Endothelial cell of umbilical vein (primary cell): ENCODE measurements at regions not wholly inside any gene's neighbourhood (a gene's known extent, or its start where the extent isn't known, plus 50 kb on each side); places are given as distances from the start of the nearest gene placed in this dataset.

ENCODE experiments used
- BruUV-seq: library from RNA; stranded (reverse); fragments of 400-500 nt; replicated peaks from 2 replicates; lab custom pipeline; 2021; lab: Mats Ljungman, UMichigan
- CTCF ChIA-PET: fragments of 300-600, 350-600 bp; sonication (Branson Sonifier 250); formaldehyde crosslinking; loops from one replicate; lab custom pipeline; 2021; ENCODE audit warnings: antibody characterized with exemption, inconsistent platforms; lab: Charles Lee
- POLR2A ChIA-PET: fragments of 300-600, 350-600 bp; sonication (Branson Sonifier 250); formaldehyde crosslinking; loops from one replicate; lab custom pipeline; 2021; ENCODE audit warnings: antibody characterized with exemption, inconsistent platforms; lab: Charles Lee
- DNase-seq: peaks from one replicate; pipeline ENCODE4 v3.0.0-alpha.2; 2011; ENCODE audit warnings: low read depth, low spot score
- FAIRE-seq: peaks from 2 replicates; lab custom pipeline; 2011; peaks lifted over from hg19 to GRCh38; lab: Jason Lieb, UNC
- H2AFZ ChIP-seq: 2 replicates; pipeline ENCODE4 v1.6.0; 2012; ENCODE audit warnings: low read depth, low read length, control low read depth, inconsistent platforms
- H3K27ac ChIP-seq: 2 replicates; pipeline ENCODE4 v1.5.1; 2011; ENCODE audit warnings: low read depth, mild to moderate bottlenecking, control low read depth, low read length, moderate library complexity; ENCODE audit not compliant: insufficient read depth
- H3K27me3 ChIP-seq, 2 experiments: 2 replicates each; pipeline versions ENCODE4 v1.6.0 to v1.6.1; 2011; ENCODE audit warnings: low read length in 2 of 2, mixed read lengths in 1 of 2; ENCODE audit not compliant: control insufficient read depth in 2 of 2, insufficient read depth in 2 of 2
- H3K36me3 ChIP-seq, 2 experiments: 2 replicates in 1 of 2; 3 replicates in 1 of 2; pipeline ENCODE4 v1.5.1; 2011; ENCODE audit warnings: low read length in 2 of 2, mild to moderate bottlenecking in 1 of 2, moderate library complexity in 1 of 2; ENCODE audit not compliant: control insufficient read depth in 2 of 2, insufficient read depth in 2 of 2; ENCODE audit errors: extremely low read depth in 1 of 2
- H3K4me1 ChIP-seq: 3 replicates; pipeline ENCODE4 v1.5.1; 2011; ENCODE audit warnings: mild to moderate bottlenecking, low read length; ENCODE audit not compliant: control insufficient read depth, insufficient read depth; ENCODE audit errors: extremely low read depth
- H3K4me2 ChIP-seq: 2 replicates; pipeline ENCODE4 v1.6.1; 2011; ENCODE audit warnings: low read length, control low read depth, mixed read lengths; ENCODE audit not compliant: insufficient read depth
- H3K4me3 ChIP-seq, 3 experiments: fragments of 200-600 bp in 1 of 3; sonication (generic), shearing (Covaris generic) in 1 of 3; replicated peaks in 1 of 3; 2 replicates each; pipeline ENCODE4 v1.5.1; 2011 to 2016; ENCODE audit warnings: control low read depth in 3 of 3, low read length in 3 of 3, mild to moderate bottlenecking in 2 of 3, inconsistent platforms in 1 of 3, low read depth in 1 of 3, moderate library complexity in 1 of 3; ENCODE audit not compliant: insufficient read depth in 1 of 3
- H3K79me2 ChIP-seq: 2 replicates; pipeline ENCODE4 v1.6.0; 2012; ENCODE audit warnings: low read length, inconsistent platforms; ENCODE audit not compliant: control insufficient read depth, insufficient read depth
- H3K9ac ChIP-seq: replicated peaks from 2 replicates; pipeline ENCODE3; 2011; ENCODE audit warnings: low read length, control low read depth; ENCODE audit not compliant: insufficient read depth; ENCODE audit errors: extremely low read depth
- H3K9me1 ChIP-seq: replicated peaks from 3 replicates; pipeline ENCODE4 v1.6.0; 2011; ENCODE audit warnings: mild to moderate bottlenecking, low read length; ENCODE audit not compliant: control insufficient read depth, insufficient read depth; ENCODE audit errors: extremely low read depth
- H3K9me3 ChIP-seq: replicated peaks from 2 replicates; pipeline ENCODE4 v1.5.1; 2012; ENCODE audit warnings: low read length, inconsistent platforms; ENCODE audit not compliant: control insufficient read depth, insufficient read depth
- H4K20me1 ChIP-seq: replicated peaks from 2 replicates; pipeline ENCODE3; 2011; ENCODE audit warnings: mild to moderate bottlenecking, low read length; ENCODE audit not compliant: control insufficient read depth, insufficient read depth; ENCODE audit errors: extremely low read depth
- CTCF ChIP-seq, 2 donors: IDR thresholded peaks; 1 replicate in 1 of 2; 2 replicates in 1 of 2; pipeline ENCODE4 v1.5.1; 2011; ENCODE audit warnings: low read length in 2 of 2, mild to moderate bottlenecking in 2 of 2, moderate library complexity in 2 of 2, control low read depth in 1 of 2, inconsistent platforms in 1 of 2, low read depth in 1 of 2; ENCODE audit not compliant: insufficient read depth in 1 of 2; ENCODE audit errors: extremely low read depth in 1 of 2
- EZH2 ChIP-seq: IDR thresholded peaks from 2 replicates; pipeline ENCODE4 v1.6.1; 2012; ENCODE audit warnings: borderline replicate concordance, low read depth, mild to moderate bottlenecking, moderate library complexity, low read length, inconsistent platforms; ENCODE audit not compliant: severe bottlenecking
- FOS ChIP-seq: IDR thresholded peaks from 2 replicates; pipeline ENCODE4 v1.6.1; 2011; ENCODE audit warnings: mild to moderate bottlenecking, low read length, moderate library complexity, borderline replicate concordance; ENCODE audit not compliant: insufficient read depth
- GATA2 ChIP-seq: IDR thresholded peaks from 2 replicates; pipeline ENCODE4 v1.7.0; 2011; ENCODE audit warnings: low read depth, mild to moderate bottlenecking, moderate library complexity, mixed read lengths, low read length; ENCODE audit not compliant: insufficient read length, insufficient read depth
- JUN ChIP-seq: IDR thresholded peaks from 2 replicates; pipeline ENCODE4 v1.6.1; 2011; ENCODE audit warnings: borderline replicate concordance, low read depth; ENCODE audit not compliant: insufficient read length, insufficient read depth
- MAX ChIP-seq: IDR thresholded peaks from 2 replicates; pipeline ENCODE4 v1.6.1; 2011; ENCODE audit not compliant: insufficient read depth, insufficient read length
- MYC ChIP-seq: IDR thresholded peaks from one replicate; pipeline ENCODE4 v1.6.1; 2011; ENCODE audit warnings: mild to moderate bottlenecking, low read depth, low read length
- POLR2A ChIP-seq: IDR thresholded peaks from 2 replicates; pipeline ENCODE4 v1.6.1; 2012; ENCODE audit warnings: low read depth, mild to moderate bottlenecking, control low read depth, low read length
- POLR2AphosphoS5 ChIP-seq: IDR thresholded peaks from 2 replicates; pipeline ENCODE4 v1.6.1; 2012; ENCODE audit warnings: low read depth, mild to moderate bottlenecking, control low read depth, low read length, moderate library complexity; ENCODE audit not compliant: insufficient read depth
- dilution Hi-C: fragments of 300-500 bp; cut with MboI; formaldehyde crosslinking; loops from one replicate; pipeline ENCODE4 v1.15.0; 2019; ENCODE audit warnings: low sequenced_read_pairs; ENCODE audit not compliant: extremely low pct_ligation_motif_present
- intact Hi-C: fragments of 100-400 bp; cut with micrococcal nuclease; formaldehyde crosslinking; loops from one replicate; pipeline ENCODE4 v1.10.0; 2022

- Histone ChIP-seq H3K27ac (no peak overlapping the region), H3K9me3 (no peaks in the 10 kb centered on the region), H3K9ac (no peak overlapping the region), H3K9me1 (no peaks in the 10 kb centered on the region), H3K4me3 (no peak overlapping the region), H3K4me1 (no peaks in the 10 kb centered on the region), H3K36me3 (no peaks in the 10 kb centered on the region), H3K79me2 (no peaks in the 10 kb centered on the region), H3K27me3 (no peaks in the 10 kb centered on the region), H3K4me2 (no peak overlapping the region), H4K20me1 (no peaks in the 10 kb centered on the region), H2AFZ (no peak overlapping the region)
- no TSS peak for BruUV-seq
- ChIA-PET POLR2A (no interaction called here), CTCF (no interaction called here)
- DNase-seq (no peak), FAIRE-seq (no peak)
- TF ChIP-seq EZH2 (no peak), MYC (no peak), POLR2A (no peak), MAX (no peak), JUN (no peak), FOS (no peak), GATA2 (no peak), POLR2AphosphoS5 (no peak), CTCF (IDR thresholded peaks at IDR 0.05; ENCODE audit: extremely low read depth in 1 of 2, insufficient read depth in 1 of 2, low read depth in 1 of 2, low read length in 2 of 2) (no peak)
- intact Hi-C loops: no loop called here
- dilution Hi-C loops: no loop called here
Observed at GRCh38 chr6:167559675-167560479, 235.0 kb downstream of the TTLL2 start.
